Suprapubic skin (tissue), 4 donors: ENCODE measurements at regions not wholly inside any gene's neighbourhood (a gene's known extent, or its start where the extent isn't known, plus 50 kb on each side); places are given as distances from the start of the nearest gene placed in this dataset.

ENCODE experiments used
- DNase-seq, 2 donors: peaks; one replicate each; pipeline ENCODE4 v3.0.0-alpha.2; 2019; ENCODE audit warnings: low spot score in 2 of 2
- H3K27ac ChIP-seq: fragments of 200-600 bp; sonication (generic); one replicate; pipeline ENCODE4 v1.5.1; 2019
- H3K27me3 ChIP-seq: fragments of 200-600 bp; sonication (generic); one replicate; pipeline ENCODE4 v1.5.1; 2019
- H3K36me3 ChIP-seq: fragments of 200-600 bp; sonication (generic); one replicate; pipeline ENCODE4 v1.5.1; 2019
- H3K4me1 ChIP-seq: fragments of 200-600 bp; sonication (generic); one replicate; pipeline ENCODE4 v1.5.1; 2019
- H3K4me3 ChIP-seq: fragments of 200-600 bp; sonication (generic); one replicate; pipeline ENCODE4 v1.5.1; 2019; ENCODE audit warnings: mild to moderate bottlenecking
- H3K9me3 ChIP-seq: fragments of 200-600 bp; sonication (generic); one replicate; pipeline ENCODE4 v1.5.1; 2019
- EP300 ChIP-seq: sonication (generic); formaldehyde crosslinking; IDR thresholded peaks from one replicate; pipeline ENCODE4 v1.6.1; 2017; ENCODE audit warnings: antibody characterized with exemption
- POLR2A ChIP-seq, 2 donors: fragments of 450-650 bp; IDR thresholded peaks; one replicate each; pipeline ENCODE4 v1.6.1; 2017; ENCODE audit warnings: antibody characterized with exemption in 2 of 2, mild to moderate bottlenecking in 2 of 2, moderate library complexity in 2 of 2
- POLR2AphosphoS5 ChIP-seq, 3 donors: sonication (generic); formaldehyde crosslinking; IDR thresholded peaks; one replicate each; pipeline ENCODE4 v1.6.1; 2017; ENCODE audit warnings: antibody characterized with exemption in 3 of 3
- WGBS: methylation state at CpG from one replicate; pipeline ENCODE4 v1.1.5; 2018; 5-methylcytosine and 5-hydroxymethylcytosine counted together
- TF ChIP-seq, protein P1 (sequence below), 2 donors: fragments of 200-600 bp in 1 of 2; fragments of 450-650 bp in 1 of 2; sonication (generic) in 1 of 2; IDR thresholded peaks; one replicate each; pipeline ENCODE4 v1.5.1; 2016 to 2019; ENCODE audit warnings: antibody characterized with exemption in 2 of 2, mild to moderate bottlenecking in 1 of 2, moderate library complexity in 1 of 2

DNA sequence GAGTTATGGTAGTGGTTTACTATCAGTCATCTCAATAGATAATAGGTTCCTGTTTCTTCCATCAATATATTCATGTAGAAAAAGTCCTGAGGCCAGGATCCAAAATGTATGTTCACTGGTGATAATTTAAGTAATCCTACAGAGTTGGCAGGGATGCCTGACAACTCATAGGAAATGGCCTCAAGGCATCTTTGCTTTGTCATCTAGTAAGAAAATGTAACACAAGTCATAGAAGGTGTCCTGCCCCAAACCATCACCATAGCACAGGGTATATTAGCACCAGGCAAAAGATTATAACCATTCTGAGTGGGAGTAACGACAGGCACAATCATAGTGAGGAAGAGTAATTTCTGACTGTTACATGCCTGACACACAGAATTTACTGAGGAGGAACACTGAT is 257.0 kb downstream of the TMEM167A start:
- H3K27ac ChIP-seq: no peak overlapping the region
- no peaks in the 10 kb centered on the region for H3K36me3 ChIP-seq
- WGBS: 100% methylated on average over 1 of the region's 1 CpG
- DNase-seq: no peak
- TF ChIP-seq, protein P1, sequence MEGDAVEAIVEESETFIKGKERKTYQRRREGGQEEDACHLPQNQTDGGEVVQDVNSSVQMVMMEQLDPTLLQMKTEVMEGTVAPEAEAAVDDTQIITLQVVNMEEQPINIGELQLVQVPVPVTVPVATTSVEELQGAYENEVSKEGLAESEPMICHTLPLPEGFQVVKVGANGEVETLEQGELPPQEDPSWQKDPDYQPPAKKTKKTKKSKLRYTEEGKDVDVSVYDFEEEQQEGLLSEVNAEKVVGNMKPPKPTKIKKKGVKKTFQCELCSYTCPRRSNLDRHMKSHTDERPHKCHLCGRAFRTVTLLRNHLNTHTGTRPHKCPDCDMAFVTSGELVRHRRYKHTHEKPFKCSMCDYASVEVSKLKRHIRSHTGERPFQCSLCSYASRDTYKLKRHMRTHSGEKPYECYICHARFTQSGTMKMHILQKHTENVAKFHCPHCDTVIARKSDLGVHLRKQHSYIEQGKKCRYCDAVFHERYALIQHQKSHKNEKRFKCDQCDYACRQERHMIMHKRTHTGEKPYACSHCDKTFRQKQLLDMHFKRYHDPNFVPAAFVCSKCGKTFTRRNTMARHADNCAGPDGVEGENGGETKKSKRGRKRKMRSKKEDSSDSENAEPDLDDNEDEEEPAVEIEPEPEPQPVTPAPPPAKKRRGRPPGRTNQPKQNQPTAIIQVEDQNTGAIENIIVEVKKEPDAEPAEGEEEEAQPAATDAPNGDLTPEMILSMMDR (IDR thresholded peaks at IDR 0.05): no peak
- no peak for TF ChIP-seq EP300
- no peak for TF ChIP-seq POLR2A (IDR thresholded peaks at IDR 0.05)
- TF ChIP-seq POLR2AphosphoS5 (IDR thresholded peaks at IDR 0.05): no peak
- no peaks in the 10 kb centered on the region for H3K27me3 ChIP-seq
- H3K4me3 ChIP-seq: no peak overlapping the region
- H3K9me3 ChIP-seq: no peaks in the 10 kb centered on the region
- H3K4me1 ChIP-seq: peaks cover 5% of the 10 kb centered on the region

DNA sequence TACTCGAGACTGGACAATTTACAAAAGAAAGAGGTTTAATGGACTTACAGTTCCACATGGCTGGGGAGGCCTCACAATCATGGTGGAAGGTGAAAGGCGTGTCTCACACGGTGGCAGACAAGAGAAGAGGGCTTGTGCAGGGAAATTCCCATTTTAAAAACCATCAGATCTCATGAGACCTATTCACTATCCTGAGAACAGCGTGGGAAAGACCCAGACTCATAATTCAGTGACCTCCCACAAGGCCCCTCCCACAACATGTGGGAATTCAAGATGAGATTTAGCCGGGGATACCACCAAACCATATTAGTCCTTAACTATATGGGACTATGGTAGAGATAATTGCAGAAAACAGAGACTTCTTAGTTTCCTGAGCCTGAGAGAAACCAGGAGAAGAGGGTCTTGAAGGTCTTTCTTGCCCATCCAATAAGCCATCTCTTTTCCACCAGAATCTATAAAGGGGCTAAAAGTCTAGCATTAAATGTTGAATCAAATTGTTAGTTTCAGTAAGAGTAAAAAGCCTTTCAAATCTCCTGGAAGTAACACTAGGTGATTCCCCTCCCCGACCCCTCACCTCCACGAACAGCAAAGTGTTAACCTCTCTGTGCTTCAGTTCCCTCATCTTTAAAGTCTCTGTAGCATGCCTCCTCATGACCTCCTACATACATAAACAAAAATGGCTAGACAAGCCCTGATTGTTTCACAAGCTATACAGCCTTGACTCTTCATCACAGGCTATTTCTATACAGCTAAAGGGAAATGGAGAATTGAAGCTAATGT is 259.1 kb downstream of the TMEM167A start:
- H3K4me3 ChIP-seq: no peak overlapping the region
- H3K4me1 ChIP-seq: peaks cover 5% of the 10 kb centered on the region
- no peaks in the 10 kb centered on the region for H3K9me3 ChIP-seq
- H3K27ac ChIP-seq: no peak overlapping the region
- WGBS: 82% methylated on average over 7 of the region's 7 CpGs
- TF ChIP-seq EP300 (no peak), POLR2A (IDR thresholded peaks at IDR 0.05) (no peak), POLR2AphosphoS5 (IDR thresholded peaks at IDR 0.05) (no peak)
- TF ChIP-seq, protein P1 (IDR thresholded peaks at IDR 0.05): no peak
- H3K27me3 ChIP-seq: no peaks in the 10 kb centered on the region
- DNase-seq: no peak
- no peaks in the 10 kb centered on the region for H3K36me3 ChIP-seq

DNA sequence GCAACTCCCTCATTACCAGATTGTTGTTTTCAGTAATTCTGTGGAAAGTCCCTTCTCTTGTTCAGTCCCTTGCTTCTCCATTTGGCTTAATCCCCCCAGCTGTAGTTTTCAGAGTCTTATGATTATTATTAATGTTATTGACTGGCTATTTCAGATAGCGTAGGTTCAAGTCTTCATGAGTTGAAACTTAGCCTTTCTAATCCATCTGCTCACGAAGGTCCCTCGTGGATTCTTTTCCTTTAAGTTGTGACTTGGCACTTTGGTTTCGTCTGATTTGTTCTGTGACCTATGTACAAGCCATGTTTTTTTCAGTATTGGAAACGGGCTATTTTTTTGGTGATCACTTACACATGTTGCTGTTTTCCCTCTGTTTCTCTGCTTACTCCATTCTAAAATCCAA is 260.3 kb downstream of the TMEM167A start:
- no peaks in the 10 kb centered on the region for H3K36me3 ChIP-seq
- DNase-seq: no peak
- H3K4me1 ChIP-seq: peaks cover 5% of the 10 kb centered on the region
- no peaks in the 10 kb centered on the region for H3K9me3 ChIP-seq
- 82% methylated on average over 5 of the region's 5 CpGs for WGBS
- H3K4me3 ChIP-seq: no peak overlapping the region
- no peaks in the 10 kb centered on the region for H3K27me3 ChIP-seq
- TF ChIP-seq POLR2AphosphoS5 (IDR thresholded peaks at IDR 0.05): no peak
- TF ChIP-seq, protein P1 (IDR thresholded peaks at IDR 0.05): no peak
- no peak for TF ChIP-seq EP300
- no peak for TF ChIP-seq POLR2A (IDR thresholded peaks at IDR 0.05)
- no peak overlapping the region for H3K27ac ChIP-seq

DNA sequence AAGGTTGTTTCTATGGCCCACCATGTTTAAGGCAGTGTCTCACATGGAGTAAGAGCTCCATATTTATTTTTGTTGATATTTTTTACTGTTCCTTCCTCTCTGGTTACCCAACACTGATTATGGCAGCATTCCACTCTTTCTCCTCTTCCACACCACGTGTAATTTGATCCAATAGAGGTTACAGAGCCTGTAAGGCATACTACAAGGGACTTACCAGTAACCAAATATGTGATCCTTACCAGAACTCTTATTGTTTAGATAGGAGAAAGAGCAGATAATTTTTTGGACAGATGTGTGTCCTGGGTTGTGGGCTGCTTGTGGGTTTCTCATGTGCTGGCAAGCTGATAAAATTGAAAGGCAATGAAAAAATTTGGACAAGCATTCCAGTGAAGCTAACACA is 261.3 kb downstream of the TMEM167A start:
- Histone ChIP-seq H3K27ac (no peak overlapping the region), H3K4me3 (no peak overlapping the region), H3K4me1 (no peaks in the 10 kb centered on the region), H3K9me3 (no peaks in the 10 kb centered on the region), H3K36me3 (no peaks in the 10 kb centered on the region), H3K27me3 (no peaks in the 10 kb centered on the region)
- TF ChIP-seq POLR2A (IDR thresholded peaks at IDR 0.05) (no peak), EP300 (no peak), POLR2AphosphoS5 (IDR thresholded peaks at IDR 0.05) (no peak)
- TF ChIP-seq, protein P1 (IDR thresholded peaks at IDR 0.05): no peak
- DNase-seq: no peak
- 39% methylated on average over 1 of the region's 1 CpG for WGBS

DNA sequence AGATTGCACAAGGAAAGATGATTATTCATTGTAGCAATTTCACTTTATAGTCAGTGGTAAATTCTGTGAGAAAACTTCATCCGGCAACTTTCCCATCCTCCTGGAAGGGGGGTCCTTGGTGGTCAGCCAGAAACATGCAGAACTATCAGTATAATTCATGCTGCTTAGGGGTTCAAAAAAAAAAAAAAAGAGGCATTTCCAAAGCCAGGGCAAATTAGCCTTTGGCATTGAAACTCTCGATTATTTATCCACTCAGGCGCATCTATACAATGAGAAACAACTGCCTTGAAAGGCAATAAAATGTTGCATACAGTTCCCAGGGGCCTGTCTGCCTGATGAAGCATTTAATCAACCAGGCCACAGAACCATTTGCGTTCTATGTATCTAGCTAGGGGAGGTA is 263.3 kb downstream of the TMEM167A start:
- TF ChIP-seq POLR2A (IDR thresholded peaks at IDR 0.05) (no peak), EP300 (no peak), POLR2AphosphoS5 (IDR thresholded peaks at IDR 0.05) (no peak)
- TF ChIP-seq, protein P1 (IDR thresholded peaks at IDR 0.05): no peak
- Histone ChIP-seq H3K36me3 (no peaks in the 10 kb centered on the region), H3K27me3 (no peaks in the 10 kb centered on the region), H3K4me1 (no peaks in the 10 kb centered on the region), H3K27ac (no peak overlapping the region), H3K9me3 (no peaks in the 10 kb centered on the region), H3K4me3 (no peak overlapping the region)
- WGBS: 79% methylated on average over 4 of the region's 4 CpGs
- DNase-seq: no peak
